Tibial nerve (tissue), 4 donors: ENCODE measurements at regions not wholly inside any gene's neighbourhood (a gene's known extent, or its start where the extent isn't known, plus 50 kb on each side); places are given as distances from the start of the nearest gene placed in this dataset.

Experiments used
- CTCF ChIP-seq, 5 experiments: fragments of 200-600 bp in 3 of 5; fragments of 450-650 bp in 2 of 5; sonication (generic) in 3 of 5; IDR thresholded peaks; one replicate each; pipeline ENCODE4 v1.5.1; 2016 to 2019; ENCODE audit warnings: antibody characterized with exemption in 5 of 5, mild to moderate bottlenecking in 3 of 5, moderate library complexity in 2 of 5
- EP300 ChIP-seq, 2 donors: sonication (generic); formaldehyde crosslinking; IDR thresholded peaks; one replicate each; pipeline ENCODE4 v1.6.1; 2017; ENCODE audit warnings: antibody characterized with exemption in 2 of 2, mild to moderate bottlenecking in 1 of 2
- POLR2A ChIP-seq, 2 donors: fragments of 450-650 bp; IDR thresholded peaks; one replicate each; pipeline ENCODE4 v1.6.1; 2017; ENCODE audit warnings: antibody characterized with exemption in 2 of 2, mild to moderate bottlenecking in 2 of 2, moderate library complexity in 2 of 2

GRCh38 chr2:20533993-20534622, 87.2 kb downstream of the RHOB start:
- no peak for TF ChIP-seq CTCF (IDR thresholded peaks at IDR 0.05)
- no peak for TF ChIP-seq EP300 (IDR thresholded peaks at IDR 0.05)
- TF ChIP-seq POLR2A (IDR thresholded peaks at IDR 0.05) = no peak
